ENCODE measurements at regions not wholly inside any gene's neighbourhood (a gene's known extent, or its start where the extent isn't known, plus 50 kb on each side); places are given as distances from the start of the nearest gene placed in this dataset.

- no peak for DNase-seq (ENCODE audit: low read depth, low spot score)
Measured at GRCh38 chr3:135792858-135793475, 172.6 kb upstream of the PPP2R3A start.

GRCh38 chr3:135800071-135800549, 165.4 kb upstream of the PPP2R3A start:
- no peak for DNase-seq (ENCODE audit: low read depth, low spot score)

- no peak for DNase-seq (ENCODE audit: low read depth, low spot score)
Measured at GRCh38 chr3:135801018-135801417, 164.5 kb upstream of the PPP2R3A start.

- DNase-seq (ENCODE audit: low read depth, low spot score), result no peak
Measured at GRCh38 chr3:135802171-135802570, 163.4 kb upstream of the PPP2R3A start.

- no peak for DNase-seq (ENCODE audit: low read depth, low spot score)
Measured at GRCh38 chr3:135803028-135803692, 162.4 kb upstream of the PPP2R3A start.

- no peak for DNase-seq (ENCODE audit: low read depth, low spot score)
Measured at GRCh38 chr3:135805752-135806151, 159.8 kb upstream of the PPP2R3A start.

- DNase-seq (ENCODE audit: low read depth, low spot score), result peak; percentile 57
Measured at GRCh38 chr3:135806317-135806716, 159.2 kb upstream of the PPP2R3A start.

- no peak for DNase-seq (ENCODE audit: low read depth, low spot score)
Measured at GRCh38 chr3:135807879-135808278, 157.6 kb upstream of the PPP2R3A start.

- DNase-seq (ENCODE audit: low read depth, low spot score), result no peak
Measured at GRCh38 chr3:135809021-135809634, 156.4 kb upstream of the PPP2R3A start.

- no peak for DNase-seq (ENCODE audit: low read depth, low spot score)
Measured at GRCh38 chr3:135811651-135812050, 153.9 kb upstream of the PPP2R3A start.

- no peak for DNase-seq (ENCODE audit: low read depth, low spot score)
Measured at GRCh38 chr3:135812057-135812456, 153.5 kb upstream of the PPP2R3A start.

- DNase-seq (ENCODE audit: low read depth, low spot score), result no peak
Measured at GRCh38 chr3:135834465-135834864, 131.1 kb upstream of the PPP2R3A start.

- no peak for DNase-seq (ENCODE audit: low read depth, low spot score)
Measured at GRCh38 chr3:135837977-135838631, 127.4 kb upstream of the PPP2R3A start.

GRCh38 chr3:135840436-135840835, 125.1 kb upstream of the PPP2R3A start:
- DNase-seq (ENCODE audit: low read depth, low spot score), result no peak

- peak; percentile 56 for DNase-seq (ENCODE audit: low read depth, low spot score)
Measured at GRCh38 chr3:135844386-135844785, 121.1 kb upstream of the PPP2R3A start.

- DNase-seq (ENCODE audit: low read depth, low spot score), result no peak
Measured at GRCh38 chr3:135848051-135848450, 117.5 kb upstream of the PPP2R3A start.

- no peak for DNase-seq (ENCODE audit: low read depth, low spot score)
Measured at GRCh38 chr3:135849827-135850226, 115.7 kb upstream of the PPP2R3A start.

- DNase-seq (ENCODE audit: low read depth, low spot score), result peak; percentile 73
Measured at GRCh38 chr3:135851201-135852081, 114.1 kb upstream of the PPP2R3A start.

- DNase-seq (ENCODE audit: low read depth, low spot score), result peak; percentile 10
Measured at GRCh38 chr3:135853981-135854380, 111.5 kb upstream of the PPP2R3A start.

- peak; percentile 71 for DNase-seq (ENCODE audit: low read depth, low spot score)
Measured at GRCh38 chr3:135860761-135861160, 104.8 kb upstream of the PPP2R3A start.

GRCh38 chr3:135862361-135862760, 103.2 kb upstream of the PPP2R3A start:
- peak; percentile 53 for DNase-seq (ENCODE audit: low read depth, low spot score)

Data from astrocyte of the hippocampus (primary cell).